NCI-H1930 (cell line): ENCODE measurements at regions not wholly inside any gene's neighbourhood (a gene's known extent, or its start where the extent isn't known, plus 50 kb on each side); places are given as distances from the start of the nearest gene placed in this dataset.

ENCODE experiments used
- DNase-seq, 2 experiments: peaks; one replicate each; lab custom pipeline; 2025; lab: John Stamatoyannopoulos, UW

GRCh38 chr2:18927525-18928232 is 338.3 kb upstream of the NT5C1B start:
- no peak for DNase-seq

- no peak for DNase-seq
Observed at GRCh38 chr2:18926631-18927524, 337.5 kb upstream of the NT5C1B start.

GRCh38 chr2:18925296-18925695 is 335.9 kb upstream of the NT5C1B start:
- no peak for DNase-seq

GRCh38 chr2:18924886-18925285 is 335.5 kb upstream of the NT5C1B start:
- no peak for DNase-seq

GRCh38 chr2:18924386-18924785 is 335.0 kb upstream of the NT5C1B start:
- DNase-seq: no peak

- no peak for DNase-seq
Observed at GRCh38 chr2:18922276-18922675, 332.9 kb upstream of the NT5C1B start.

GRCh38 chr2:18918280-18918679 is 328.9 kb upstream of the NT5C1B start:
- no peak for DNase-seq

GRCh38 chr2:18915227-18915626 is 325.9 kb upstream of the NT5C1B start:
- DNase-seq: no peak

GRCh38 chr2:18913512-18913911 is 324.1 kb upstream of the NT5C1B start:
- DNase-seq: no peak

GRCh38 chr2:18912225-18912888 is 323.0 kb upstream of the NT5C1B start:
- no peak for DNase-seq

GRCh38 chr2:18911416-18911815 is 322.0 kb upstream of the NT5C1B start:
- DNase-seq: no peak

- no peak for DNase-seq
Observed at GRCh38 chr2:18910843-18911242, 321.5 kb upstream of the NT5C1B start.

- no peak for DNase-seq
Observed at GRCh38 chr2:18907937-18908336, 318.6 kb upstream of the NT5C1B start.

- no peak for DNase-seq
Observed at GRCh38 chr2:18907508-18907907, 318.1 kb upstream of the NT5C1B start.

GRCh38 chr2:18903750-18904149 is 314.4 kb upstream of the NT5C1B start:
- no peak for DNase-seq

GRCh38 chr2:18901242-18901641 is 311.9 kb upstream of the NT5C1B start:
- no peak for DNase-seq

- DNase-seq: no peak
Observed at GRCh38 chr2:18900691-18901141, 311.3 kb upstream of the NT5C1B start.

GRCh38 chr2:18899725-18900124 is 310.4 kb upstream of the NT5C1B start:
- no peak for DNase-seq

- DNase-seq: no peak
Observed at GRCh38 chr2:18898271-18898670, 308.9 kb upstream of the NT5C1B start.

GRCh38 chr2:18896125-18896764 is 306.9 kb upstream of the NT5C1B start:
- no peak for DNase-seq

GRCh38 chr2:18891600-18892345 is 302.4 kb upstream of the NT5C1B start:
- no peak for DNase-seq
